GM23248 (cell line): ENCODE measurements at regions not wholly inside any gene's neighbourhood (a gene's known extent, or its start where the extent isn't known, plus 50 kb on each side); places are given as distances from the start of the nearest gene placed in this dataset.

Experiments
- EZH2 ChIP-seq: fragments of 200-600 bp; sonication (generic); IDR thresholded peaks from 2 replicates; pipeline ENCODE4 v1.6.1; 2018; ENCODE audit warnings: antibody characterized with exemption, mild to moderate bottlenecking; ENCODE audit not compliant: insufficient read depth, poor library complexity, severe bottlenecking
- EZH2phosphoT487 ChIP-seq: fragments of 200-600 bp; sonication (generic); IDR thresholded peaks from 2 replicates; pipeline ENCODE4 v1.6.1; 2018; ENCODE audit warnings: antibody characterized with exemption, moderate library complexity, mild to moderate bottlenecking, low read depth; ENCODE audit not compliant: insufficient read depth

GRCh38 chr4:19093951-19094350, 1072.4 kb upstream of the LCORL start:
- no peak for TF ChIP-seq EZH2
- TF ChIP-seq EZH2phosphoT487: no peak
